Sigmoid colon (tissue), 6 donors: ENCODE measurements at regions not wholly inside any gene's neighbourhood (a gene's known extent, or its start where the extent isn't known, plus 50 kb on each side); places are given as distances from the start of the nearest gene placed in this dataset.

Experiments
- DNase-seq: peaks from one replicate; pipeline ENCODE4 v3.0.0-alpha.2; 2019
- H3K27ac ChIP-seq, 4 donors: fragments of 200-600 bp; sonication (generic); one replicate each; pipeline ENCODE4 v1.5.1; 2016 to 2019; ENCODE audit warnings: mild to moderate bottlenecking in 1 of 4
- H3K27me3 ChIP-seq, 3 donors: fragments of 200-600 bp; sonication (generic); one replicate each; pipeline ENCODE4 v1.5.1; 2019; ENCODE audit warnings: mild to moderate bottlenecking in 1 of 3
- H3K36me3 ChIP-seq, 4 donors: fragments of 200-600 bp; sonication (generic); one replicate each; pipeline ENCODE4 v1.5.1; 2016 to 2019
- H3K4me1 ChIP-seq, 4 donors: fragments of 200-600 bp; sonication (generic); one replicate each; pipeline ENCODE4 v1.5.1; 2017 to 2019
- H3K4me3 ChIP-seq, 4 donors: fragments of 200-600 bp; sonication (generic); one replicate each; pipeline ENCODE4 v1.5.1; 2017 to 2019; ENCODE audit warnings: mild to moderate bottlenecking in 2 of 4, moderate library complexity in 1 of 4
- H3K9me3 ChIP-seq, 4 donors: fragments of 200-600 bp in 3 of 4; sonication (generic) in 3 of 4; one replicate each; pipeline versions ENCODE4 v1.5.1 to v1.6.1; 2013 to 2019
- CTCF ChIP-seq, 4 experiments: fragments of 450-650 bp in 3 of 4; fragments of 200-600 bp in 1 of 4; IDR thresholded peaks; one replicate each; pipeline ENCODE4 v1.5.1; 2016 to 2019; ENCODE audit warnings: antibody characterized with exemption in 4 of 4, mild to moderate bottlenecking in 3 of 4, moderate library complexity in 2 of 4
- EP300 ChIP-seq, 4 donors: sonication (generic); formaldehyde crosslinking; IDR thresholded peaks; one replicate each; pipeline ENCODE4 v1.6.1; 2017; ENCODE audit warnings: antibody characterized with exemption in 4 of 4
- POLR2A ChIP-seq, 2 donors: fragments of 450-650 bp; IDR thresholded peaks; one replicate each; pipeline ENCODE4 v1.6.1; 2016; ENCODE audit warnings: antibody characterized with exemption in 2 of 2, mild to moderate bottlenecking in 2 of 2, moderate library complexity in 2 of 2
- POLR2AphosphoS5 ChIP-seq, 4 donors: sonication (generic); formaldehyde crosslinking; IDR thresholded peaks; one replicate each; pipeline ENCODE4 v1.6.1; 2017; ENCODE audit warnings: antibody characterized with exemption in 4 of 4
- WGBS, 2 donors: extraction: QIAGEN DNeasy Blood & Tissue Kit; methylation state at CpG; one replicate each; pipeline ENCODE4 v1.1.7; 2013; 5-methylcytosine and 5-hydroxymethylcytosine counted together
- intact Hi-C: fragments of 100-400 bp; cut with DNase I; formaldehyde crosslinking; loops from one replicate; pipeline ENCODE4 v1.15.1; 2023
- donor health status: healthy with polysubstance abuse.
- donor health status: healthy.

- Histone ChIP-seq H3K27me3 (no peaks in the 10 kb centered on the region), H3K9me3 (no peaks in the 10 kb centered on the region), H3K4me1 (no peaks in the 10 kb centered on the region), H3K4me3 (no peak overlapping the region), H3K36me3 (no peaks in the 10 kb centered on the region), H3K27ac (no peak overlapping the region)
- intact Hi-C loops: no loop called here
- no peak for DNase-seq
- 92 to 95% methylated on average over 5 of the region's 5 CpGs for WGBS, 2 donors
- TF ChIP-seq EP300 (IDR thresholded peaks at IDR 0.05): no peak
- no peak for TF ChIP-seq CTCF (IDR thresholded peaks at IDR 0.05)
- TF ChIP-seq POLR2A (IDR thresholded peaks at IDR 0.05): no peak
- TF ChIP-seq POLR2AphosphoS5 (IDR thresholded peaks at IDR 0.05): no peak
Observed at GRCh38 chr5:58403822-58404433, 56.0 kb downstream of the PLK2 start.

GRCh38 chr5:58401701-58402100, 58.2 kb downstream of the PLK2 start:
- no peaks in the 10 kb centered on the region for H3K27me3 ChIP-seq
- no peaks in the 10 kb centered on the region for H3K4me1 ChIP-seq
- DNase-seq: no peak
- TF ChIP-seq POLR2AphosphoS5 (IDR thresholded peaks at IDR 0.05) (no peak), POLR2A (IDR thresholded peaks at IDR 0.05) (no peak), EP300 (IDR thresholded peaks at IDR 0.05) (no peak), CTCF (IDR thresholded peaks at IDR 0.05) (no peak)
- H3K27ac ChIP-seq: no peak overlapping the region
- 90 to 93% methylated on average over 2 of the region's 2 CpGs for WGBS, 2 donors
- intact Hi-C loops: no loop called here
- H3K4me3 ChIP-seq: no peak overlapping the region
- H3K9me3 ChIP-seq: no peaks in the 10 kb centered on the region
- no peaks in the 10 kb centered on the region for H3K36me3 ChIP-seq

GRCh38 chr5:58400737-58401136, 59.1 kb downstream of the PLK2 start:
- no peak for DNase-seq
- H3K27me3 ChIP-seq: no peaks in the 10 kb centered on the region
- H3K4me3 ChIP-seq: no peak overlapping the region
- H3K9me3 ChIP-seq: no peaks in the 10 kb centered on the region
- no peaks in the 10 kb centered on the region for H3K36me3 ChIP-seq
- WGBS, 2 donors: 94 to 97% methylated on average over 2 of the region's 2 CpGs
- H3K4me1 ChIP-seq: no peaks in the 10 kb centered on the region
- no peak for TF ChIP-seq POLR2A (IDR thresholded peaks at IDR 0.05)
- TF ChIP-seq POLR2AphosphoS5 (IDR thresholded peaks at IDR 0.05): no peak
- TF ChIP-seq EP300 (IDR thresholded peaks at IDR 0.05): no peak
- TF ChIP-seq CTCF (IDR thresholded peaks at IDR 0.05): no peak
- no peak overlapping the region for H3K27ac ChIP-seq
- intact Hi-C loops: no loop called here

- intact Hi-C loops: no loop called here
- no peaks in the 10 kb centered on the region for H3K27me3 ChIP-seq
- WGBS, 2 donors: 93 to 96% methylated on average over 1 of the region's 1 CpG
Observed at GRCh38 chr5:58399951-58400350, 59.9 kb downstream of the PLK2 start.

More at GRCh38 chr5:58399951-58400350, 59.9 kb downstream of the PLK2 start:
- TF ChIP-seq POLR2AphosphoS5 (IDR thresholded peaks at IDR 0.05): no peak
- TF ChIP-seq EP300 (IDR thresholded peaks at IDR 0.05): no peak
- TF ChIP-seq CTCF (IDR thresholded peaks at IDR 0.05): no peak
- no peak for TF ChIP-seq POLR2A (IDR thresholded peaks at IDR 0.05)
- H3K4me3 ChIP-seq: no peak overlapping the region
- DNase-seq: no peak
- no peaks in the 10 kb centered on the region for H3K9me3 ChIP-seq
- no peak overlapping the region for H3K27ac ChIP-seq
- no peaks in the 10 kb centered on the region for H3K36me3 ChIP-seq
- H3K4me1 ChIP-seq: no peaks in the 10 kb centered on the region
